Activated CD8-positive, alpha-beta T cell treated with anti-CD3 and anti-CD28 coated beads, Interleukin-2, amount 10 ng/mL, durations not matched to agents 7 days and 5 days (primary cell): ENCODE measurements at regions not wholly inside any gene's neighbourhood (a gene's known extent, or its start where the extent isn't known, plus 50 kb on each side); places are given as distances from the start of the nearest gene placed in this dataset.

Experiments used
- ATAC-seq: fragments of 150-1000 bp; cut with Tn5 transposase; one replicate; pipeline ENCODE4 v1.10.0; 2021; ENCODE audit warnings: moderate library complexity
- CTCF ChIA-PET: fragments of 350-600 bp; sonication (Branson Sonifier 250); formaldehyde crosslinking; loops from one replicate; lab custom pipeline; 2021; ENCODE audit warnings: antibody characterized with exemption; lab: Charles Lee
- POLR2A ChIA-PET: fragments of 350-600 bp; sonication (Branson Sonifier 250); formaldehyde crosslinking; loops from one replicate; lab custom pipeline; 2021; ENCODE audit warnings: antibody characterized with exemption; lab: Charles Lee
- DNase-seq: peaks from one replicate; pipeline ENCODE4 v3.0.0-alpha.2; 2020
- H3K27ac Mint-ChIP-seq: one replicate; pipeline ENCODE4 v1.8.0; 2021; ENCODE audit warnings: mild to moderate bottlenecking, mixed read lengths
- H3K27me3 Mint-ChIP-seq: one replicate; pipeline ENCODE4 v1.8.0; 2021; ENCODE audit warnings: low read depth, mixed read lengths
- H3K36me3 Mint-ChIP-seq: one replicate; pipeline ENCODE4 v1.8.0; 2021; ENCODE audit warnings: low read depth, mixed read lengths
- H3K4me1 Mint-ChIP-seq: one replicate; pipeline ENCODE4 v1.8.0; 2021; ENCODE audit warnings: low read depth, mixed read lengths
- H3K4me3 Mint-ChIP-seq: one replicate; pipeline ENCODE4 v1.8.0; 2021; ENCODE audit warnings: mild to moderate bottlenecking, mixed read lengths
- H3K9me3 Mint-ChIP-seq: one replicate; pipeline ENCODE4 v1.8.0; 2022; ENCODE audit warnings: mixed read lengths; ENCODE audit not compliant: insufficient read depth

- Mint-ChIP-seq H3K27me3 (no peaks in the 10 kb centered on the region), H3K36me3 (no peaks in the 10 kb centered on the region), H3K4me3 (no peak overlapping the region), H3K9me3 (no peaks in the 10 kb centered on the region), H3K27ac (no peak overlapping the region), H3K4me1 (no peaks in the 10 kb centered on the region)
- ChIA-PET POLR2A (no interaction called here), CTCF (no interaction called here)
- DNase-seq (no peak), ATAC-seq (no peak)
Observed at GRCh38 chrX:110846071-110846470, 50.5 kb upstream of the CHRDL1 start.
